Activated naive CD4-positive, alpha-beta T cell treated with anti-CD3 and anti-CD28 coated beads, Interleukin-2, amount 50 U/mL, for 24 hours (primary cell): ENCODE measurements at regions not wholly inside any gene's neighbourhood (a gene's known extent, or its start where the extent isn't known, plus 50 kb on each side); places are given as distances from the start of the nearest gene placed in this dataset.

ENCODE experiments used
- H3K27ac Mint-ChIP-seq: one replicate; pipeline ENCODE4 v1.8.0; 2021; ENCODE audit warnings: mild to moderate bottlenecking, mixed read lengths
- H3K27me3 Mint-ChIP-seq: one replicate; pipeline ENCODE4 v1.8.0; 2021; ENCODE audit warnings: mixed read lengths
- H3K36me3 Mint-ChIP-seq: one replicate; pipeline ENCODE4 v1.8.0; 2021; ENCODE audit warnings: mixed read lengths
- H3K4me1 Mint-ChIP-seq: one replicate; pipeline ENCODE4 v1.8.0; 2021; ENCODE audit warnings: mixed read lengths
- H3K4me3 Mint-ChIP-seq: one replicate; pipeline ENCODE4 v1.8.0; 2021; ENCODE audit warnings: mild to moderate bottlenecking, mixed read lengths
- H3K9me3 Mint-ChIP-seq: one replicate; pipeline ENCODE4 v1.8.0; 2021; ENCODE audit warnings: mixed read lengths

DNA sequence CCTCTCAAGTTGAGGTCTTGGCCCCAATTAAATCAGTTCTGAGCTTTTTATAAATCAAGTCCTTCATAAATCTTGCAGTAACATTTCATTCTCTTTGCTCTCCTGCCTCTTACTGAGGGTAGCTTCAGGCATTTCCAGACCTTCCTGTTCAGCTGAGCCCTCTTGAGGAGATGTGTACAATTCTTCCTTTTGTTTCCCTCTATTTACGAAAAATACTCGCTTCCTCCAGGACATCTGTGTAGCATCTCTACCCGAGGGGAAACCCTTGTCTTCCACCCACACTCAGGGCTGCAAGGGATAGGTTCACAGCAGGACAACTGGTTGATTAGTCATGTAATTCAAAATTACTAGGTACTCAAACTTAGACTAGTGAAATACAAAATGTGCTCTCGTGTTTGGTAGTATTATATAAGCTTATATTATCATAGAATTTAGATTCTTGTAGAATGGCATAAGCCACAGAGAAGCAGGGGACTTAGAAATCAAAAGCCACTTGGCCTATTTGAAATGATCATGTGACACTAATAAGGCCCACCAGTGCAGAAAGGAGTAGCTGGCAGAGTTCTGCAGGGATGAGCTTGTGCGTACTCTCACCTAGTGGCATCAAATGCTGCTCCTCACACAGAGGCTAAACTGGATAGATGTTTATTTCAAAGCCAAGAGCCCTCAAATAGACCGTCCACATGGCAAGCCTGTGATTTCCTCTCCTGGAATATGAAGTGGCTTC lies 126.7 kb downstream of the GDAP2 start:
- Mint-ChIP-seq H3K27me3 (peaks cover 18% of the 10 kb centered on the region), H3K27ac (no peak overlapping the region), H3K4me1 (no peaks in the 10 kb centered on the region), H3K9me3 (peaks cover 6% of the 10 kb centered on the region), H3K4me3 (no peak overlapping the region), H3K36me3 (no peaks in the 10 kb centered on the region)

DNA sequence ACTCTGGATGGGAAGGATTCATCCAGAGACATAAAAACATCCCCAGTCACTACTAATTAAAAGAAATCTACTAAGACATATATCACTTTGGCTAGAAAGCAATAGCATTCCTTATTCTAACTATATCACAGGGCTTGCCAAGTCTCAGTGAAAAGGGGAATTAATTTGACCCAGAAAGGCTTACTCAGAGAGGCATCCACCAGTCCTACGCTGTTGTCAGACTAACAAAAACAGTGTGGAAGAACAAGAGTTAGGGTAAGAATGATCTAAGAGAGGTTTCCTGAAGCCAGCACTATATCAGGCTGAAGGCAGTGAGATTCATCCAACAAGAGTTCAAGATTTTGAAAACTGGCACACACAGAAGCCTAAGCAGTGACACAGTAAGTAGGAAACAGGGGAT lies 126.1 kb downstream of the GDAP2 start:
- H3K9me3 Mint-ChIP-seq: peaks cover 8% of the 10 kb centered on the region
- no peak overlapping the region for H3K27ac Mint-ChIP-seq
- H3K4me3 Mint-ChIP-seq: no peak overlapping the region
- no peaks in the 10 kb centered on the region for H3K36me3 Mint-ChIP-seq
- peaks cover 20% of the 10 kb centered on the region for H3K27me3 Mint-ChIP-seq
- no peaks in the 10 kb centered on the region for H3K4me1 Mint-ChIP-seq

DNA sequence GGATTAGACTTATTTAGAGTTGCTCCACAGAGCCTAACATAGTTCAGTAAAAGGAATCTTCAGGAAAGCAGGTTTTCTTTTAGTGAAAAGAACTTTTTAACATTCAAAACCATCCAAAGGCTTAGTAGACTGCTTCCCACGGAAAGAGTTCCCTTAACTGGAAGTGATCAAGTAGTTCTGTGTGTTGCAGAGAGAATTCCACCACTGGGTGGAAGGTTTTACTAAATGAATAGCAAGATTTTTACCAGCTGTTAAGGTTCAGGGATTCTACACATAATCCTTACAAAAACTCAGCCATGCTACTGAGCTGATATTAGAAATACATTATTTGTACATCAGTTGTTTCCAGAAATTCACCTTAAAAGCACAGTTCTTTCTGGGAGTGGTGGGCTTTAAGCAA lies 119.7 kb downstream of the GDAP2 start:
- peaks cover 8% of the 10 kb centered on the region for H3K9me3 Mint-ChIP-seq
- no peak overlapping the region for H3K27ac Mint-ChIP-seq
- no peak overlapping the region for H3K4me3 Mint-ChIP-seq
- no peaks in the 10 kb centered on the region for H3K36me3 Mint-ChIP-seq
- no peaks in the 10 kb centered on the region for H3K4me1 Mint-ChIP-seq
- peaks cover 16% of the 10 kb centered on the region for H3K27me3 Mint-ChIP-seq

DNA sequence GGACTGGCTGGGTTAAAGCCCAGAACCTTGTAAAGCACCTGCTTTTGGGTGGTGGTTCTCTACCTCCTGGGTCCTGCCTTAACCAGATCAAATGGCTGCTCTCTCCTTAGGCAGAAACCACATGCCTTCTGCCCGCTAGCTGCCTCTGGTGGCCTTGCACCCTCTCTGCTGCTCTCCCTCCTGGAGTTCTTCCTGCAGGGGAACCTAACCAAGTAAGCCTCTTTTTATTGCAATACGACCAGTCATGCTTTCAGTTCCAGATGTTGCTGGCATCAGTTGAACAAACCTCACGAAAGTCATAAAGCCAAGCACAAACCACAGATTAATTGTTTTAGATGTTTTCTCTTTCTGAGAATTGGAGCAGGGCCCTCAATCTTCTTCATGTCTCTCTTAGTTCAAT lies 118.9 kb downstream of the GDAP2 start:
- H3K9me3 Mint-ChIP-seq: peaks cover 8% of the 10 kb centered on the region
- H3K4me1 Mint-ChIP-seq: no peaks in the 10 kb centered on the region
- H3K27me3 Mint-ChIP-seq: peaks cover 14% of the 10 kb centered on the region
- H3K4me3 Mint-ChIP-seq: no peak overlapping the region
- H3K27ac Mint-ChIP-seq: no peak overlapping the region
- no peaks in the 10 kb centered on the region for H3K36me3 Mint-ChIP-seq

DNA sequence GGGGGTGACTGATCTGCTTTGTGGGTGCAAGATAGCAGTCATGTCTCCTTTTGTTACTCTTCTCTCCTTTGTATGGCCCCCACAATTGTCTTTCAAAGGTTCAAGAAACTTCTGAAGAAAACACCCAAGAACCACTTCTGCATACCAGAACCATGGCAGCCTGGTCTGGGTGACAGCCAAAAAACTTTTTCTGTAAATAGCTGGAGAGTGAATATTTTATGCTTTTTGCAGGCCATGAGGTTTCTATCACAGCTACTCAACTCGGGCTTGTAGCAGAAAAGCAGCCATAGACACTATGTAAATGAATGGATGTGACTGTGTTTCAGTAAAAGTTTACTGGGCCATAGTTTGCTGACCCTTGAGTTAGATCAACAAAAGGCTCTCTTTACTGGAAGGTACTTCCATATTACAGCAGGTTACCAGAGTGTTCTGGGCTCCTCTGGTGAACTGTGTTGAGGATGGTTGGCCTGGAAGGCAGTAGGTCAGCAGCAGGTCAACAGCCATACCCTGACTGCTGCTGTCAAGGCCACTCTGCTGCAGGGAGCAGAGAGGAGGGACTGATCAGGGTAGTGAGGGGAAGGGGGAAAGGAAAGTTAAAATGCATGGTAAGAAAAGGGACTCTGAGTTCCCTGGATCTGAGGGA lies 116.4 kb downstream of the GDAP2 start:
- Mint-ChIP-seq H3K4me3 (no peak overlapping the region), H3K27me3 (peaks cover 3% of the 10 kb centered on the region), H3K4me1 (no peaks in the 10 kb centered on the region), H3K9me3 (no peaks in the 10 kb centered on the region), H3K27ac (no peak overlapping the region), H3K36me3 (no peaks in the 10 kb centered on the region)
